ENCODE measurements at regions not wholly inside any gene's neighbourhood (a gene's known extent, or its start where the extent isn't known, plus 50 kb on each side); places are given as distances from the start of the nearest gene placed in this dataset.
"Not testable (repeated sequence)": the region's sequence is repeated elsewhere in the genome, so short reads cannot be mapped to it uniquely, and the experiment has no call there.

- no peaks in the 10 kb centered on the region for H3K36me3 Mint-ChIP-seq
- H3K4me1 Mint-ChIP-seq = peaks cover 0 to 3% (median 0%) of the 10 kb centered on the region in 4 donors
- ATAC-seq = no peak
- POLR2A ChIA-PET = no interaction called here
- no peak overlapping the region for H3K4me3 Mint-ChIP-seq
- H3K27me3 Mint-ChIP-seq = no peaks in the 10 kb centered on the region
- peaks cover 0 to 6% (median 0%) of the 10 kb centered on the region in 9 donors for H3K9me3 Mint-ChIP-seq
- DNase-seq = no peak
- H3K27ac Mint-ChIP-seq = no peak overlapping the region
These were observed 171.9 kb downstream of the OTUD1 start for GRCh38 chr10:23610626-23611307.

GRCh38 chr10:23611308-23612029 is 172.6 kb downstream of the OTUD1 start:
- no peaks in the 10 kb centered on the region for H3K36me3 Mint-ChIP-seq
- POLR2A ChIA-PET = no interaction called here
- peaks cover 0 to 2% (median 0%) of the 10 kb centered on the region in 5 donors for H3K27me3 Mint-ChIP-seq
- ATAC-seq (no peak), DNase-seq (no peak)
- no peak overlapping the region for H3K4me3 Mint-ChIP-seq
- peaks cover 0 to 6% (median 0%) of the 10 kb centered on the region in 9 donors for H3K9me3 Mint-ChIP-seq
- no peak overlapping the region for H3K27ac Mint-ChIP-seq
- H3K4me1 Mint-ChIP-seq = peaks cover 0 to 3% (median 0%) of the 10 kb centered on the region in 4 donors

- Mint-ChIP-seq H3K9me3 (peaks cover 0 to 6% (median 0%) of the 10 kb centered on the region in 9 donors), H3K4me1 (peaks cover 0 to 3% (median 0%) of the 10 kb centered on the region in 4 donors), H3K36me3 (no peaks in the 10 kb centered on the region), H3K4me3 (no peak overlapping the region), H3K27ac (peak overlapping the region in 1 of 10 donors; percentile 19), H3K27me3 (peaks cover 0 to 2% (median 0%) of the 10 kb centered on the region in 5 donors)
- POLR2A ChIA-PET = interaction anchor here (0.6 kb wide), 1 partner anchor 13 kb away, joined by 3 read pairs; no protein-coding TSS in a partner anchor
- ATAC-seq (no peak), DNase-seq (no peak)
These were observed 175.0 kb downstream of the OTUD1 start for GRCh38 chr10:23613900-23614299.

- no peaks in the 10 kb centered on the region for H3K36me3 Mint-ChIP-seq
- no peak for DNase-seq
- H3K4me3 Mint-ChIP-seq = no peak overlapping the region
- H3K27ac Mint-ChIP-seq = no peak overlapping the region
- H3K27me3 Mint-ChIP-seq = peaks cover 0 to 2% (median 0%) of the 10 kb centered on the region in 5 donors
- H3K9me3 Mint-ChIP-seq = peaks cover 0 to 6% (median 0%) of the 10 kb centered on the region in 9 donors
- POLR2A ChIA-PET = no interaction called here
- no peak for ATAC-seq
- peaks cover 0 to 3% (median 0%) of the 10 kb centered on the region in 4 donors for H3K4me1 Mint-ChIP-seq
These were observed 175.6 kb downstream of the OTUD1 start for GRCh38 chr10:23614483-23614882.

- Mint-ChIP-seq H3K27me3 (peaks cover 0 to 4% (median 4%) of the 10 kb centered on the region in 5 donors), H3K27ac (no peak overlapping the region), H3K36me3 (peaks cover 0 to 14% (median 5%) of the 10 kb centered on the region in 3 donors), H3K4me3 (no peak overlapping the region), H3K4me1 (no peaks in the 10 kb centered on the region), H3K9me3 (peaks cover 8 to 33% (median 15%) of the 10 kb centered on the region in 9 donors)
- POLR2A ChIA-PET = no interaction called here
- no peak for DNase-seq
- no peak for ATAC-seq
These were observed 191.5 kb downstream of the OTUD1 start for GRCh38 chr10:23630376-23630775.

- Mint-ChIP-seq H3K36me3 (peaks cover 0 to 14% (median 5%) of the 10 kb centered on the region in 3 donors), H3K4me3 (no peak overlapping the region), H3K9me3 (peaks cover 8 to 33% (median 15%) of the 10 kb centered on the region in 9 donors), H3K4me1 (no peaks in the 10 kb centered on the region), H3K27me3 (peaks cover 0 to 4% (median 3%) of the 10 kb centered on the region in 5 donors), H3K27ac (no peak overlapping the region)
- ATAC-seq (no peak), DNase-seq (no peak)
- POLR2A ChIA-PET = no interaction called here
These were observed 192.0 kb downstream of the OTUD1 start for GRCh38 chr10:23630885-23631284.

GRCh38 chr10:23643111-23643780 is 204.4 kb downstream of the OTUD1 start:
- Mint-ChIP-seq H3K4me1 (no peaks in the 10 kb centered on the region), H3K36me3 (no peaks in the 10 kb centered on the region), H3K27ac (no peak overlapping the region), H3K27me3 (peaks cover 0 to 8% (median 2%) of the 10 kb centered on the region in 5 donors), H3K4me3 (no peak overlapping the region), H3K9me3 (no peaks in the 10 kb centered on the region)
- POLR2A ChIA-PET = no interaction called here
- ATAC-seq = no peak
- no peak for DNase-seq

- ATAC-seq = no peak
- Mint-ChIP-seq H3K4me1 (no peaks in the 10 kb centered on the region), H3K9me3 (no peaks in the 10 kb centered on the region)
These were observed 209.7 kb downstream of the OTUD1 start for GRCh38 chr10:23648618-23649017.

GRCh38 chr10:23656735-23657134 is 217.9 kb downstream of the OTUD1 start:
- H3K4me3 Mint-ChIP-seq = no peak overlapping the region
- DNase-seq (peak in 2 of 10 donors; percentile 29 to 30), ATAC-seq (no peak)
- no peak overlapping the region for H3K27ac Mint-ChIP-seq
- no peaks in the 10 kb centered on the region for H3K4me1 Mint-ChIP-seq
- no peaks in the 10 kb centered on the region for H3K9me3 Mint-ChIP-seq
- no peaks in the 10 kb centered on the region for H3K36me3 Mint-ChIP-seq
- H3K27me3 Mint-ChIP-seq = peaks cover 0 to 12% (median 9%) of the 10 kb centered on the region in 5 donors
- POLR2A ChIA-PET = no interaction called here

More at GRCh38 chr10:23648618-23649017, 209.7 kb downstream of the OTUD1 start:
- Mint-ChIP-seq H3K36me3 (no peaks in the 10 kb centered on the region), H3K27ac (no peak overlapping the region), H3K27me3 (peaks cover 0 to 11% (median 2%) of the 10 kb centered on the region in 5 donors), H3K4me3 (no peak overlapping the region)
- POLR2A ChIA-PET = no interaction called here
- no peak for DNase-seq

GRCh38 chr10:23657677-23658076 is 218.8 kb downstream of the OTUD1 start:
- POLR2A ChIA-PET = no interaction called here

GRCh38 chr10:23671866-23672265 is 233.0 kb downstream of the OTUD1 start:
- Mint-ChIP-seq H3K9me3 (peaks cover 0 to 14% (median 3%) of the 10 kb centered on the region in 9 donors), H3K27me3 (peaks cover 4 to 26% (median 11%) of the 10 kb centered on the region in 5 donors)
- H3K4me1 Mint-ChIP-seq, DNase-seq, POLR2A ChIA-PET, ATAC-seq, H3K4me3 Mint-ChIP-seq, H3K36me3 Mint-ChIP-seq, H3K27ac Mint-ChIP-seq: not testable (repeated sequence)

More at GRCh38 chr10:23657677-23658076, 218.8 kb downstream of the OTUD1 start:
- DNase-seq = no peak
- Mint-ChIP-seq H3K4me3 (no peak overlapping the region), H3K9me3 (no peaks in the 10 kb centered on the region), H3K27me3 (peaks cover 0 to 13% (median 9%) of the 10 kb centered on the region in 5 donors), H3K4me1 (no peaks in the 10 kb centered on the region), H3K36me3 (no peaks in the 10 kb centered on the region), H3K27ac (no peak overlapping the region)
- ATAC-seq = no peak

GRCh38 chr10:23675585-23675984 is 236.7 kb downstream of the OTUD1 start:
- Mint-ChIP-seq H3K4me1 (peaks cover 0 to 1% (median 0%) of the 10 kb centered on the region in 4 donors), H3K4me3 (no peak overlapping the region), H3K27ac (no peak overlapping the region), H3K9me3 (peaks cover 0 to 5% (median 0%) of the 10 kb centered on the region in 9 donors), H3K27me3 (peaks cover 6 to 41% (median 19%) of the 10 kb centered on the region in 5 donors), H3K36me3 (peaks cover 0 to 1% (median 0%) of the 10 kb centered on the region in 3 donors)
- DNase-seq (no peak), ATAC-seq (no peak)
- POLR2A ChIA-PET = no interaction called here

GRCh38 chr10:23676296-23676695 is 237.4 kb downstream of the OTUD1 start:
- H3K27ac Mint-ChIP-seq = no peak overlapping the region
- ATAC-seq = no peak
- H3K9me3 Mint-ChIP-seq = peaks cover 0 to 8% (median 0%) of the 10 kb centered on the region in 9 donors
- H3K27me3 Mint-ChIP-seq = peaks cover 6 to 41% (median 19%) of the 10 kb centered on the region in 5 donors
- H3K4me1 Mint-ChIP-seq = peaks cover 0 to 1% (median 0%) of the 10 kb centered on the region in 4 donors
- DNase-seq = no peak
- POLR2A ChIA-PET = no interaction called here
- peaks cover 0 to 1% (median 0%) of the 10 kb centered on the region in 3 donors for H3K36me3 Mint-ChIP-seq
- H3K4me3 Mint-ChIP-seq = no peak overlapping the region
